MM.1S (cell line): ENCODE measurements at regions not wholly inside any gene's neighbourhood (a gene's known extent, or its start where the extent isn't known, plus 50 kb on each side); places are given as distances from the start of the nearest gene placed in this dataset.

ENCODE experiments used
- DNase-seq: peaks from one replicate; pipeline ENCODE4 v3.0.0-alpha.2; 2015
- H2AFZ ChIP-seq: fragments of 300-600 bp; sonication (generic); 2 replicates; pipeline ENCODE4 v1.6.0; 2016; ENCODE audit warnings: antibody characterized with exemption, low read length
- H3F3A ChIP-seq: fragments of 300-600 bp; sonication (generic); 2 replicates; pipeline ENCODE4 v1.6.1; 2016; ENCODE audit warnings: mild to moderate bottlenecking, antibody characterized with exemption, low read length, moderate library complexity, mixed read lengths; ENCODE audit not compliant: insufficient read depth
- H3K27ac ChIP-seq: fragments of 300-600 bp; sonication (generic); 2 replicates; pipeline ENCODE4 v1.5.1; 2016; ENCODE audit warnings: mild to moderate bottlenecking, low read length
- H3K27me3 ChIP-seq: fragments of 300-600 bp; sonication (generic); replicated peaks from 2 replicates; pipeline ENCODE4 v1.6.0; 2016; ENCODE audit warnings: low read length; ENCODE audit not compliant: insufficient read depth
- H3K36me3 ChIP-seq: fragments of 300-600 bp; sonication (generic); replicated peaks from 2 replicates; pipeline ENCODE4 v1.6.1; 2016; ENCODE audit warnings: mild to moderate bottlenecking, low read length, mixed read lengths; ENCODE audit not compliant: insufficient read depth
- H3K4me1 ChIP-seq: fragments of 300-600 bp; sonication (generic); 2 replicates; pipeline ENCODE4 v1.6.1; 2016; ENCODE audit warnings: low read length, mixed read lengths
- H3K4me2 ChIP-seq: fragments of 300-600 bp; sonication (generic); 2 replicates; pipeline ENCODE4 v1.6.0; 2016; ENCODE audit warnings: low read depth, low read length
- H3K4me3 ChIP-seq: fragments of 300-600 bp; sonication (generic); 2 replicates; pipeline ENCODE4 v1.5.1; 2016; ENCODE audit warnings: low read length, mixed read lengths
- H3K79me2 ChIP-seq: fragments of 300-600 bp; sonication (generic); 2 replicates; pipeline ENCODE4 v1.6.1; 2016; ENCODE audit warnings: mixed run types, low read length, mixed read lengths
- H3K9ac ChIP-seq: fragments of 300-600 bp; sonication (generic); 2 replicates; pipeline ENCODE4 v1.6.1; 2016; ENCODE audit warnings: low read length, mixed read lengths
- H3K9me2 ChIP-seq: fragments of 300-600 bp; sonication (generic); replicated peaks from 2 replicates; pipeline ENCODE4 v1.6.1; 2016; ENCODE audit warnings: mild to moderate bottlenecking, low read length, mixed read lengths; ENCODE audit not compliant: insufficient read depth
- H3K9me3 ChIP-seq: fragments of 300-600 bp; sonication (generic); replicated peaks from 2 replicates; pipeline ENCODE4 v1.6.1; 2016; ENCODE audit warnings: mild to moderate bottlenecking, low read length, mixed read lengths; ENCODE audit not compliant: insufficient read depth
- H4K20me1 ChIP-seq: fragments of 300-600 bp; sonication (generic); 2 replicates; pipeline ENCODE4 v1.6.1; 2016; ENCODE audit warnings: mild to moderate bottlenecking, low read length, moderate library complexity, mixed read lengths; ENCODE audit not compliant: insufficient read depth
- EZH2 ChIP-seq: fragments of 300-600 bp; sonication (generic); optimal IDR thresholded peaks from 2 replicates; pipeline ENCODE3; 2017; ENCODE audit warnings: low read depth, mild to moderate bottlenecking, antibody characterized with exemption, low read length, mixed read lengths
- EZH2phosphoT487 ChIP-seq: fragments of 300-600 bp; sonication (generic); IDR thresholded peaks from 2 replicates; pipeline ENCODE4 v1.6.1; 2018; ENCODE audit warnings: antibody characterized with exemption, low read length
- TF ChIP-seq, protein P1 (sequence below): fragments of 300-600 bp; sonication (generic); IDR thresholded peaks from 2 replicates; pipeline ENCODE4 v1.5.1; 2016; ENCODE audit warnings: antibody characterized with exemption, low read length, mixed read lengths

- Histone ChIP-seq H3K9me2 (no peaks in the 10 kb centered on the region), H3K27ac (no peak overlapping the region), H3K4me2 (no peak overlapping the region), H3K4me1 (no peaks in the 10 kb centered on the region), H2AFZ (no peak overlapping the region), H3F3A (no peaks in the 10 kb centered on the region), H4K20me1 (no peaks in the 10 kb centered on the region), H3K36me3 (no peaks in the 10 kb centered on the region), H3K27me3 (no peaks in the 10 kb centered on the region), H3K9me3 (no peaks in the 10 kb centered on the region), H3K79me2 (no peaks in the 10 kb centered on the region), H3K4me3 (no peak overlapping the region), H3K9ac (no peak overlapping the region)
- TF ChIP-seq, protein P1, sequence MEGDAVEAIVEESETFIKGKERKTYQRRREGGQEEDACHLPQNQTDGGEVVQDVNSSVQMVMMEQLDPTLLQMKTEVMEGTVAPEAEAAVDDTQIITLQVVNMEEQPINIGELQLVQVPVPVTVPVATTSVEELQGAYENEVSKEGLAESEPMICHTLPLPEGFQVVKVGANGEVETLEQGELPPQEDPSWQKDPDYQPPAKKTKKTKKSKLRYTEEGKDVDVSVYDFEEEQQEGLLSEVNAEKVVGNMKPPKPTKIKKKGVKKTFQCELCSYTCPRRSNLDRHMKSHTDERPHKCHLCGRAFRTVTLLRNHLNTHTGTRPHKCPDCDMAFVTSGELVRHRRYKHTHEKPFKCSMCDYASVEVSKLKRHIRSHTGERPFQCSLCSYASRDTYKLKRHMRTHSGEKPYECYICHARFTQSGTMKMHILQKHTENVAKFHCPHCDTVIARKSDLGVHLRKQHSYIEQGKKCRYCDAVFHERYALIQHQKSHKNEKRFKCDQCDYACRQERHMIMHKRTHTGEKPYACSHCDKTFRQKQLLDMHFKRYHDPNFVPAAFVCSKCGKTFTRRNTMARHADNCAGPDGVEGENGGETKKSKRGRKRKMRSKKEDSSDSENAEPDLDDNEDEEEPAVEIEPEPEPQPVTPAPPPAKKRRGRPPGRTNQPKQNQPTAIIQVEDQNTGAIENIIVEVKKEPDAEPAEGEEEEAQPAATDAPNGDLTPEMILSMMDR, result no peak
- TF ChIP-seq EZH2phosphoT487 (no peak), EZH2 (no peak)
- DNase-seq, result no peak
Measured at GRCh38 chr1:199161766-199162303, 523.0 kb downstream of the PTPRC start.

- H3K9ac ChIP-seq, result no peak overlapping the region
- no peaks in the 10 kb centered on the region for H3K9me2 ChIP-seq
- no peaks in the 10 kb centered on the region for H3K79me2 ChIP-seq
- no peak for DNase-seq
- H4K20me1 ChIP-seq, result no peaks in the 10 kb centered on the region
- H3K9me3 ChIP-seq, result no peaks in the 10 kb centered on the region
- no peak overlapping the region for H2AFZ ChIP-seq
- TF ChIP-seq EZH2phosphoT487, result no peak
- TF ChIP-seq, protein P1, result no peak
- no peak for TF ChIP-seq EZH2
- no peaks in the 10 kb centered on the region for H3K27me3 ChIP-seq
- H3K4me1 ChIP-seq, result no peaks in the 10 kb centered on the region
- H3K4me3 ChIP-seq, result no peak overlapping the region
- H3K4me2 ChIP-seq, result no peak overlapping the region
- no peak overlapping the region for H3K27ac ChIP-seq
- H3F3A ChIP-seq, result no peaks in the 10 kb centered on the region
- H3K36me3 ChIP-seq, result no peaks in the 10 kb centered on the region
Measured at GRCh38 chr1:199163267-199163666, 524.4 kb downstream of the PTPRC start.

- no peaks in the 10 kb centered on the region for H3K4me1 ChIP-seq
- H3K27me3 ChIP-seq, result no peaks in the 10 kb centered on the region
- no peaks in the 10 kb centered on the region for H3F3A ChIP-seq
- no peak overlapping the region for H3K9ac ChIP-seq
- H3K4me2 ChIP-seq, result no peak overlapping the region
- TF ChIP-seq EZH2, result no peak
- TF ChIP-seq, protein P1, result no peak
- no peaks in the 10 kb centered on the region for H3K9me3 ChIP-seq
- no peak for DNase-seq
- no peak overlapping the region for H2AFZ ChIP-seq
- no peaks in the 10 kb centered on the region for H4K20me1 ChIP-seq
- no peaks in the 10 kb centered on the region for H3K79me2 ChIP-seq
- no peak overlapping the region for H3K27ac ChIP-seq
- H3K4me3 ChIP-seq, result no peak overlapping the region
- H3K9me2 ChIP-seq, result no peaks in the 10 kb centered on the region
- no peaks in the 10 kb centered on the region for H3K36me3 ChIP-seq
Measured at GRCh38 chr1:199163670-199164069, 524.8 kb downstream of the PTPRC start.
